GM19467 (cell line): ENCODE measurements at regions not wholly inside any gene's neighbourhood (a gene's known extent, or its start where the extent isn't known, plus 50 kb on each side); places are given as distances from the start of the nearest gene placed in this dataset.
"Not testable (repeated sequence)": the region's sequence is repeated elsewhere in the genome, so short reads cannot be mapped to it uniquely, and the experiment has no call there.

Source experiments
- ATAC-seq: cut with Tn5 transposase; IDR thresholded peaks from one replicate; pipeline ENCODE4 v1.9.1; 2021; ENCODE audit warnings: mild to moderate bottlenecking, moderate library complexity; ENCODE audit not compliant: unreplicated experiment

GRCh38 chr10:48102410-48103146 lies 103.0 kb upstream of the FAM25C start:
- not testable (repeated sequence) for ATAC-seq

DNA sequence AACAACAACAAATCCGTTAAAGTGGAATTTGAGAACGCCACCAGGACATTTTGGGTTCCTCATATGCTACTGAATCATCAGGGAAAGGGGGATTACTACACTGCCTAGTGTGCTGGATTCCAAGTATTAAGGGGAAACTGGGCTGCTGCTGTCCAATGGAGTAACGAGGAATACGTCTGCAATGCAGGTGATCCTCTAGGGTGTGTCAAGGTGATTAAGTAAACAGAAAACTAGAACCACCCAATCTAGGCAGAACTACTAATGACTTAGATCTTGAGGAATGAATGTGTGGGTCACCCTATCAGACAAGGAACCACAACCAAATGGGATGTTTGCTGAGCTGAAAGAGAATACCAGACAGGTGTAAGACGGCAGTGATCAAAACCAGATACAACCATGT lies 99.3 kb upstream of the FAM25C start:
- ATAC-seq, result not testable (repeated sequence)

GRCh38 chr10:48090706-48091105 lies 91.1 kb upstream of the FAM25C start:
- ATAC-seq, result not testable (repeated sequence)

- ATAC-seq, result not testable (repeated sequence)
These were observed 88.5 kb upstream of the FAM25C start for GRCh38 chr10:48088087-48088486.

DNA sequence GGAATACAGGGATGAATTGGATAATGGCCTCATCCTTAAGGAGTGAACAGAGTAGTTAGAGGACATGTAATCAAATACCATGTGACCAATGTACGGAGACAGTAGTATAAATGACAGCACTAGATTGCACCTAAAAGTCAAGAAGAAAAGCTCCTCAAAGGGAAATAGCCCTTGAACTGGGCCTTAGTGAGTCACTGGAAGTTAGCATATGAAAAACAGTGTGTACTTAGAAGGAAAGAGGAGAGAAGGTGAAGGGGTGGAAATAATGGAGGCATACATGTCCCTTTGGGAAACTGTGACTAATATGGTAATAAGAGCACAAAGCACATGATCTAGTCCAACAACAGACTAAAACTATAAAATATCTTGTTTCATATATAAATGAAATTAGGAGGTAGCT lies 84.9 kb upstream of the FAM25C start:
- not testable (repeated sequence) for ATAC-seq

GRCh38 chr10:48071228-48071627 lies 71.6 kb upstream of the FAM25C start:
- not testable (repeated sequence) for ATAC-seq

- ATAC-seq, result peak; percentile 91
These were observed 64.5 kb upstream of the FAM25C start for GRCh38 chr10:48063944-48064625.

GRCh38 chr10:48055395-48055794 lies 55.8 kb upstream of the FAM25C start:
- not testable (repeated sequence) for ATAC-seq
